HEK293 (cell line): ENCODE measurements at regions not wholly inside any gene's neighbourhood (a gene's known extent, or its start where the extent isn't known, plus 50 kb on each side); places are given as distances from the start of the nearest gene placed in this dataset.

Source experiments
- CTCF ChIA-PET: fragments of 350-600 bp; formaldehyde crosslinking; extraction: SDS; loops from one replicate; lab custom pipeline; 2021; ENCODE audit warnings: antibody characterized with exemption; lab: Yijun Ruan, JAX
- POLR2A ChIA-PET: fragments of 300-600 bp; formaldehyde crosslinking; extraction: SDS; loops from one replicate; lab custom pipeline; 2020; ENCODE audit warnings: antibody characterized with exemption, inconsistent platforms; lab: Yijun Ruan, JAX
- H3K27ac ChIP-seq: fragments of 200-500 bp; sonication (Bioruptor generic); 2 replicates; pipeline ENCODE4 v1.5.1; 2014; ENCODE audit warnings: low read depth, low read length, control low read depth, inconsistent platforms; ENCODE audit errors: extremely low read depth
- H3K36me3 ChIP-seq, 2 experiments: fragments of 200-500 bp in 1 of 2; sonication (Bioruptor generic) in 1 of 2; 1 replicate in 1 of 2; 2 replicates in 1 of 2; pipeline ENCODE4 v1.5.1; 2014 to 2017; ENCODE audit warnings: inconsistent platforms in 2 of 2, low read length in 2 of 2; ENCODE audit not compliant: control insufficient read depth in 2 of 2, insufficient read depth in 1 of 2
- H3K4me1 ChIP-seq: fragments of 200-500 bp; sonication (Bioruptor generic); 2 replicates; pipeline ENCODE4 v1.5.1; 2014; ENCODE audit warnings: mild to moderate bottlenecking, low read length, inconsistent platforms; ENCODE audit not compliant: control insufficient read depth, insufficient read depth
- H3K4me3 ChIP-seq: 2 replicates; pipeline ENCODE4 v1.5.1; 2011; ENCODE audit warnings: low read depth, mild to moderate bottlenecking, control low read depth, low read length, moderate library complexity
- H3K9me3 ChIP-seq: fragments of 200-500 bp; sonication (Bioruptor generic); 2 replicates; pipeline ENCODE4 v1.5.1; 2014; ENCODE audit warnings: low read depth, low read length, inconsistent platforms; ENCODE audit not compliant: control insufficient read depth, insufficient read depth
- IKZF3 ChIP-seq: fragments of 450-650 bp; IDR thresholded peaks from 2 replicates; pipeline ENCODE4 v1.5.0; 2018; ENCODE audit warnings: missing biosample characterization, mild to moderate bottlenecking, missing genetic modification characterization, moderate library complexity
- MYNN ChIP-seq: fragments of 450-650 bp; formaldehyde crosslinking; IDR thresholded peaks from 2 replicates; pipeline ENCODE4 v1.5.1; 2016; ENCODE audit warnings: missing biosample characterization, missing genetic modification characterization, borderline replicate concordance
- REPIN1 ChIP-seq: fragments of 450-650 bp; formaldehyde crosslinking; IDR thresholded peaks from 2 replicates; pipeline ENCODE4 v1.5.1; 2017; ENCODE audit warnings: missing biosample characterization, missing genetic modification characterization, low read depth
- SETDB1 ChIP-seq: IDR thresholded peaks from one replicate; pipeline ENCODE4 v1.6.1; 2017; ENCODE audit warnings: mild to moderate bottlenecking, low read length, moderate library complexity, mixed read lengths; ENCODE audit not compliant: insufficient read length
- TRIM28 ChIP-seq: IDR thresholded peaks from 2 replicates; pipeline ENCODE4 v1.6.1; 2011; ENCODE audit warnings: low read length, control low read depth, borderline replicate concordance
- ZEB2 ChIP-seq: fragments of 450-650 bp; formaldehyde crosslinking; IDR thresholded peaks from 2 replicates; pipeline ENCODE4 v1.5.1; 2016; ENCODE audit warnings: missing biosample characterization, missing genetic modification characterization
- ZFP3 ChIP-seq: fragments of 450-650 bp; formaldehyde crosslinking; IDR thresholded peaks from 2 replicates; pipeline ENCODE4 v1.5.1; 2016; ENCODE audit warnings: low read depth, missing biosample characterization, missing genetic modification characterization
- ZNF114 ChIP-seq: fragments of 450-650 bp; formaldehyde crosslinking; IDR thresholded peaks from 2 replicates; pipeline ENCODE4 v1.5.0; 2017; ENCODE audit warnings: missing biosample characterization, missing genetic modification characterization
- ZNF121 ChIP-seq: fragments of 450-650 bp; formaldehyde crosslinking; IDR thresholded peaks from 2 replicates; pipeline ENCODE4 v1.5.1; 2016; ENCODE audit warnings: missing biosample characterization, missing genetic modification characterization
- ZNF132 ChIP-seq: fragments of 450-650 bp; formaldehyde crosslinking; IDR thresholded peaks from 2 replicates; pipeline ENCODE4 v1.5.1; 2017; ENCODE audit warnings: missing biosample characterization, missing genetic modification characterization, borderline replicate concordance
- ZNF138 ChIP-seq: fragments of 450-650 bp; formaldehyde crosslinking; IDR thresholded peaks from 2 replicates; pipeline ENCODE4 v1.5.1; 2016; ENCODE audit warnings: missing biosample characterization, missing genetic modification characterization, borderline replicate concordance
- ZNF239 ChIP-seq: fragments of 450-650 bp; formaldehyde crosslinking; IDR thresholded peaks from 2 replicates; pipeline ENCODE4 v1.5.1; 2016; ENCODE audit warnings: missing biosample characterization, missing genetic modification characterization
- ZNF248 ChIP-seq: fragments of 450-650 bp; formaldehyde crosslinking; IDR thresholded peaks from 2 replicates; pipeline ENCODE4 v1.5.1; 2017; ENCODE audit warnings: missing biosample characterization, missing genetic modification characterization
- ZNF302 ChIP-seq: fragments of 450-650 bp; formaldehyde crosslinking; IDR thresholded peaks from 2 replicates; pipeline ENCODE4 v1.5.1; 2016; ENCODE audit warnings: missing biosample characterization, missing genetic modification characterization, low read depth
- ZNF350 ChIP-seq: fragments of 450-650 bp; formaldehyde crosslinking; IDR thresholded peaks from 2 replicates; pipeline ENCODE4 v1.5.0; 2017; ENCODE audit warnings: missing biosample characterization, mild to moderate bottlenecking, missing genetic modification characterization
- ZNF362 ChIP-seq: fragments of 450-650 bp; formaldehyde crosslinking; IDR thresholded peaks from 2 replicates; pipeline ENCODE4 v1.5.1; 2016; ENCODE audit warnings: missing biosample characterization, missing genetic modification characterization
- ZNF391 ChIP-seq: fragments of 450-650 bp; formaldehyde crosslinking; IDR thresholded peaks from 2 replicates; pipeline ENCODE4 v1.5.1; 2016; ENCODE audit warnings: low read depth, missing biosample characterization, missing genetic modification characterization, borderline replicate concordance
- ZNF433 ChIP-seq: fragments of 450-650 bp; formaldehyde crosslinking; IDR thresholded peaks from 2 replicates; pipeline ENCODE4 v1.5.1; 2016; ENCODE audit warnings: missing biosample characterization, missing genetic modification characterization, low read depth
- ZNF510 ChIP-seq: fragments of 450-650 bp; formaldehyde crosslinking; IDR thresholded peaks from 2 replicates; pipeline ENCODE4 v1.5.1; 2018; ENCODE audit warnings: mild to moderate bottlenecking, missing genetic modification characterization, missing biosample characterization; ENCODE audit not compliant: insufficient replicate concordance
- ZNF626 ChIP-seq: fragments of 450-650 bp; sonication (Bioruptor Pico); formaldehyde crosslinking; IDR thresholded peaks from 2 replicates; pipeline ENCODE4 v1.5.1; 2018; ENCODE audit warnings: missing biosample characterization, missing genetic modification characterization, inconsistent platforms
- ZNF645 ChIP-seq: fragments of 450-650 bp; formaldehyde crosslinking; IDR thresholded peaks from 2 replicates; pipeline ENCODE4; 2016; ENCODE audit warnings: missing biosample characterization, missing genetic modification characterization
- ZNF791 ChIP-seq: fragments of 450-650 bp; formaldehyde crosslinking; IDR thresholded peaks from 2 replicates; pipeline ENCODE4 v1.5.1; 2016; ENCODE audit warnings: missing biosample characterization, missing genetic modification characterization
- ZXDB ChIP-seq: fragments of 450-650 bp; formaldehyde crosslinking; IDR thresholded peaks from 2 replicates; pipeline ENCODE4 v1.5.1; 2016; ENCODE audit warnings: missing biosample characterization, missing genetic modification characterization

- POLR2A ChIA-PET: no interaction called here
- CTCF ChIA-PET: interaction anchor here (0.7 to 1.7 kb wide), 2 partner anchors 9 to 984 kb away, joined by 3 to 5 read pairs; no protein-coding TSS in a partner anchor
- no peak for TF ChIP-seq ZNF391 (tag by site-specific recombination)
Measured at GRCh38 chr21:16851054-16851453, 661.8 kb upstream of the CXADR start.

GRCh38 chr21:16855164-16855667, 657.6 kb upstream of the CXADR start:
- POLR2A ChIA-PET: no interaction called here
- TF ChIP-seq ZNF248 (tag by site-specific recombination) (no peak), SETDB1 (peak; percentile 90), ZNF121 (tag by site-specific recombination) (no peak), TRIM28 (peak; percentile 93), ZNF791 (tag by site-specific recombination) (peak; percentile 94), ZNF138 (tag by site-specific recombination) (no peak), ZNF302 (tag by site-specific recombination) (no peak)
- TF ChIP-seq, all 188 proteins: peak for 3
- Histone ChIP-seq H3K36me3 (no peaks in the 10 kb centered on the region), H3K4me1 (no peaks in the 10 kb centered on the region), H3K9me3 (no peaks in the 10 kb centered on the region), H3K27ac (no peak overlapping the region), H3K4me3 (no peak overlapping the region)
- CTCF ChIA-PET: interaction anchor here (0.6 kb wide), 1 partner anchor 632 kb away, joined by 3 read pairs; no protein-coding TSS in a partner anchor

More at GRCh38 chr21:16851054-16851453, 661.8 kb upstream of the CXADR start:
- Histone ChIP-seq H3K4me1 (no peaks in the 10 kb centered on the region), H3K9me3 (no peaks in the 10 kb centered on the region), H3K36me3 (no peaks in the 10 kb centered on the region), H3K27ac (no peak overlapping the region), H3K4me3 (no peak overlapping the region)

DNA sequence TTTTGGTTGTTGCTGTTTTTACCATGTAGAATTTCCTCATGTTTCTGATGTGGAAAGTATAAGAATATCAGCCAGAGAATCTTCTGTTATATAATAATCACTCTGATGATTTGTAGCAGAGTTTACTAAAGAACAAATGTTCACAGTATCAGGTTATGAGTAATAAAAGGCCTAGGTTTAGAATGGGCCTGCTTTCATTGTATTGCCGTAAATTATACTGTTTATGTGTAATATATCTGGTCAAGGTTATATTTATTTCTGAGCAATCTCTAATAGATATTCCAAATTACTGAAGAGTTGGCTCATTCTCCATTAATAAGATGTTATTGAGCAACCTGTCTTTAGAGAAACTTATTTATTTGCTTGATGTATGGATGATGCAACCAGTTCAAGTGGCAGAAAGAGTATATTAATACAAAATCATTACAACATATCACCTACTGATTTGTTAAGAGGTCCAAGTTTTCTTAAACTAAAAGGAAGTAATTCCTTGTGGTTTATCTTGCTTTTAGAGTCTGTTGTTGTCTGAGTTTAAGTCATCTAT, 649.4 kb upstream of the CXADR start:
- Histone ChIP-seq H3K4me3 (no peak overlapping the region), H3K36me3 (no peaks in the 10 kb centered on the region), H3K9me3 (no peaks in the 10 kb centered on the region), H3K4me1 (no peaks in the 10 kb centered on the region), H3K27ac (no peak overlapping the region)
- ChIA-PET CTCF (interaction anchor here (1.1 kb wide), 1 partner anchor 11 kb away, joined by 3 read pairs; no protein-coding TSS in a partner anchor), POLR2A (no interaction called here)
- TF ChIP-seq ZXDB (tag by site-specific recombination): no peak
- no peak for TF ChIP-seq REPIN1 (tag by site-specific recombination)
- TF ChIP-seq ZEB2 (tag by site-specific recombination): no peak
- no peak for TF ChIP-seq IKZF3 (tag by site-specific recombination)
- no peak for TF ChIP-seq ZFP3
- TF ChIP-seq MYNN (tag by site-specific recombination): no peak
- no peak for TF ChIP-seq ZNF645

DNA sequence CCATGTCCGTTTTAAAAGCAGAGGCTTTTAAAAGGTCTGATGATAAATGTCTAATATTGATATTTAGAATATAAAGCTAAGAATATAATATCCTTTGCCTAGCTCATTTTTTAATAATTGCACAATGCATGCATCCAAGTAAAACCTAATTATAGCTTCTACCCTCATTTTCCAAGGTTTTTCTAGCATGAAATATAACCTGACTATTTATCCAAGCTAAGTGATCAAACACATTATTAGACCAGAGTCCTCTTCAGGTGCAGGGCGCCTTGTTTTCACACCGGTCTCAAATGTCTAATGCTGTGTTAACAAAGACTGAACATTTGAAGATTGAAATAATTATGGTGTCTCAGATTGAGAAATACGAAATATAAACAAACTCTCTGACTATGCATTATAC, 648.9 kb upstream of the CXADR start:
- TF ChIP-seq ZNF433 (tag by site-specific recombination) (no peak), ZNF132 (tag by site-specific recombination) (no peak), ZNF362 (tag by site-specific recombination) (no peak), ZNF510 (tag by site-specific recombination) (no peak), ZNF114 (tag by site-specific recombination) (no peak), ZNF239 (tag by site-specific recombination) (no peak), ZNF350 (tag by site-specific recombination) (no peak), ZNF626 (tag by site-specific recombination) (no peak)
- Histone ChIP-seq H3K9me3 (no peaks in the 10 kb centered on the region), H3K4me3 (no peak overlapping the region), H3K27ac (no peak overlapping the region), H3K4me1 (no peaks in the 10 kb centered on the region), H3K36me3 (no peaks in the 10 kb centered on the region)
- ChIA-PET POLR2A (no interaction called here), CTCF (interaction anchor here (0.7 kb wide), 1 partner anchor 165 kb away, joined by 3 read pairs; no protein-coding TSS in a partner anchor)
